ENCODE measurements at regions not wholly inside any gene's neighbourhood (a gene's known extent, or its start where the extent isn't known, plus 50 kb on each side); places are given as distances from the start of the nearest gene placed in this dataset.

DNA sequence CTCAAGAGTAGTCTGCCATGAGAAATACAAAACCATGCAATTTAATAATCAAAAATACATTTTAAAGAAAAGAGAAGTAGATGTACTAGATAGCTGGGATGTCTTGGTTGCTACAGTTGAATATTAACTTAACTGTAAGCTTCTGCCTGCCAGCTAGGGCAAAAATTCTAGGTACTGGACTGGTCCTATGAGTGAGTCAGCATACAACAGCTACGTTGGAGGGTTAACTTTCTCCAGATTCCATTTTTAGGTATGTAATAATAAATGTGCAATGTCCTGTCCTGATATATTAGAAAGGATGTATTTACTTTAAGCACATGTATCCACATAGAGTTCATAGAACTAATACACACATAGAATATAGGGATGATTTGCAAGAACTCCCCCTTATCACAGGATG lies 230.1 kb downstream of the CAAP1 start:
- Mint-ChIP-seq H3K4me1 (ENCODE audit: low read depth) (no peaks in the 10 kb centered on the region), H3K36me3 (ENCODE audit: low read depth) (no peaks in the 10 kb centered on the region), H3K4me3 (ENCODE audit: unreplicated experiment) (no peak overlapping the region), H3K27ac (ENCODE audit: unreplicated experiment) (no peak overlapping the region), H3K27me3 (ENCODE audit: low read depth) (peaks cover 19% of the 10 kb centered on the region), H3K9me3 (ENCODE audit: low read depth) (no peaks in the 10 kb centered on the region)
- TF ChIP-seq, protein P1, sequence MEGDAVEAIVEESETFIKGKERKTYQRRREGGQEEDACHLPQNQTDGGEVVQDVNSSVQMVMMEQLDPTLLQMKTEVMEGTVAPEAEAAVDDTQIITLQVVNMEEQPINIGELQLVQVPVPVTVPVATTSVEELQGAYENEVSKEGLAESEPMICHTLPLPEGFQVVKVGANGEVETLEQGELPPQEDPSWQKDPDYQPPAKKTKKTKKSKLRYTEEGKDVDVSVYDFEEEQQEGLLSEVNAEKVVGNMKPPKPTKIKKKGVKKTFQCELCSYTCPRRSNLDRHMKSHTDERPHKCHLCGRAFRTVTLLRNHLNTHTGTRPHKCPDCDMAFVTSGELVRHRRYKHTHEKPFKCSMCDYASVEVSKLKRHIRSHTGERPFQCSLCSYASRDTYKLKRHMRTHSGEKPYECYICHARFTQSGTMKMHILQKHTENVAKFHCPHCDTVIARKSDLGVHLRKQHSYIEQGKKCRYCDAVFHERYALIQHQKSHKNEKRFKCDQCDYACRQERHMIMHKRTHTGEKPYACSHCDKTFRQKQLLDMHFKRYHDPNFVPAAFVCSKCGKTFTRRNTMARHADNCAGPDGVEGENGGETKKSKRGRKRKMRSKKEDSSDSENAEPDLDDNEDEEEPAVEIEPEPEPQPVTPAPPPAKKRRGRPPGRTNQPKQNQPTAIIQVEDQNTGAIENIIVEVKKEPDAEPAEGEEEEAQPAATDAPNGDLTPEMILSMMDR (IDR thresholded peaks at IDR 0.05) = no peak
- DNase-seq (ENCODE audit: low spot score) = no peak

DNA sequence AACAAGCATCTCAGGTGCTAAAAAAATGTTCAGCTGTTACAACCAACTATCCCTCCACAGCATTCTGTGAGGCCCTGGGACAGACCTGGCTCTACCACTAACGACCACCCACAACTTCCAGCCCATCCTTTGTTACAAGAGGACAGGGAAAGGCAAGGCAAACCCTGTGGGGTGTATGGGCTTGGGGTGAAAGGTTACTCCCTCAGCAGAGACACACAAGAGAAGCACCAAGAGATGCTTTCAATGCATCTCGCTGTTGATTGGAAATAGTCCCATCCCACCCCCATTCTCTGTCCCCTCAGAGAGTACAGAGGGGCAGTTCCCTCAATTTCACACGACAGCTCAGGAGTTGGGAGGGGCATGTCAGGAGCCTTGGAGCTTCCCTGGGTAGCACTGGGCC lies 234.1 kb downstream of the CAAP1 start:
- H3K9me3 Mint-ChIP-seq (ENCODE audit: low read depth) = no peaks in the 10 kb centered on the region
- TF ChIP-seq, protein P1 (IDR thresholded peaks at IDR 0.05) = no peak

DNA sequence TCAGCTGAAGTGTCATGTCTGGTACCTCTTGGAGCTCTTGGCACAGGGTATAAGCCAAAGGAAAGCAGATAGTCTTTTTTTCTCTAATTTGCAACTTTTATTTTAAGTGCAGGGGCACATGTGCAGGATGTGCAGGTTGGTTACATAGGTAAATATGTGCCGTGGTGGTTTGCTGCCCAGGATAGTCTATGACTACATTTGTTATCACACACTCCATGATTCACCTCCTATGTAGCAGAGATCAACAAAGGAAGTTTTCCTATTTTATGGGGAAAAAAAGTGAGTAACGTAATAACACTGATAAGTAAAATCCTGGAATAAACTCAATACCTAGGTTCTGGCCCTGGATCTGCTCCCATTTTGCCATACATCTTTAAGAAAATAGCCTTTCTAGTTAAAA lies 234.6 kb downstream of the CAAP1 start:
- no peak overlapping the region for H3K4me3 Mint-ChIP-seq (ENCODE audit: unreplicated experiment)
- no peak overlapping the region for H3K27ac Mint-ChIP-seq (ENCODE audit: unreplicated experiment)
- no peaks in the 10 kb centered on the region for H3K36me3 Mint-ChIP-seq (ENCODE audit: low read depth)
- no peaks in the 10 kb centered on the region for H3K9me3 Mint-ChIP-seq (ENCODE audit: low read depth)
- TF ChIP-seq, protein P1 (IDR thresholded peaks at IDR 0.05) = no peak
- no peak for DNase-seq (ENCODE audit: low spot score)
- peaks cover 34% of the 10 kb centered on the region for H3K27me3 Mint-ChIP-seq (ENCODE audit: low read depth)
- peaks cover 4% of the 10 kb centered on the region for H3K4me1 Mint-ChIP-seq (ENCODE audit: low read depth)

More for the DNA sequence above, 234.1 kb downstream of the CAAP1 start:
- Mint-ChIP-seq H3K27ac (ENCODE audit: unreplicated experiment) (no peak overlapping the region), H3K4me3 (ENCODE audit: unreplicated experiment) (no peak overlapping the region), H3K4me1 (ENCODE audit: low read depth) (peaks cover 4% of the 10 kb centered on the region), H3K27me3 (ENCODE audit: low read depth) (peaks cover 29% of the 10 kb centered on the region), H3K36me3 (ENCODE audit: low read depth) (no peaks in the 10 kb centered on the region)
- DNase-seq (ENCODE audit: low spot score) = no peak

DNA sequence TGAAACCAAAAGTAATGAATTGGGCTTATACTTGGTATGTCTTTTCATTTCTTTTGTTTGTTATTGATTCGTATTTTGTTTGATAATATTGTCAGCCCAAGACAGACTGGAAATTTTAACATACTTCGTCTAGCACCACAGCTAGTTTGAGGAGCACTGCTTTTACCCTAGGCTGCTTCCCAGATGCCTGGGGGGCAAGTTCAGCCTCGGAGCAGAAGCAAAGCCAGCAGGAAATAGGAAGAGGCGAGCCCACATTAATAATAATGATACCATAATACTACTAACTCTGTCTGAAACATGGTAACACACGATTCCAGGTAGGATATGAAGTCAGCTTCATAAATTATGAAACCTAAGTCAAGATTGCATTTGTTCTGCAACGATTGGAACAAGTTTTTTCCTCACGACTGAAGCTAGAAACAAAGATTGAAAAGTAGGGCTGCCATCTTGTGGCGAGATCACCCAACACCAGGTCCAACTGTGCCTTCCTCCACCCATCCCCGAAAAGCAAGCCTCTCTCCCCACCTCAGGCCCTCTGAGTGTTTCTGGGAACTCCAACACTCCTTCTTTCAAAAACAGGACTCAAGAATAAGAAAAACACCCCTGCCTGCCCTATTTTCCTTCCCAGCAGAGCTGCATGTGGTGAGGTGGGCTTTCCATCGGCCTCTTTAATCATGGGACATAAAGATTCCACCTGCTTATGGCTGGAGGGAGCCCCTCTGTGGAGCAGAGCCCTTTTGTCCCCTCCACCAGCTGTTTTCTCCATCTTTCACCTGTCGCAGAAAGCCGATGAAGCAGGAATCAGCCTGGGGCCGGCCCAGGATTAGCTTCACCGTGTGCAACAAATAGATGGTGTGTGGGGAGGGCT lies 236.4 kb downstream of the CAAP1 start:
- peaks cover 4% of the 10 kb centered on the region for H3K4me1 Mint-ChIP-seq (ENCODE audit: low read depth)
- no peak overlapping the region for H3K4me3 Mint-ChIP-seq (ENCODE audit: unreplicated experiment)
- H3K9me3 Mint-ChIP-seq (ENCODE audit: low read depth) = no peaks in the 10 kb centered on the region
- H3K36me3 Mint-ChIP-seq (ENCODE audit: low read depth) = no peaks in the 10 kb centered on the region
- H3K27me3 Mint-ChIP-seq (ENCODE audit: low read depth) = peaks cover 33% of the 10 kb centered on the region
- no peak overlapping the region for H3K27ac Mint-ChIP-seq (ENCODE audit: unreplicated experiment)
- DNase-seq (ENCODE audit: low spot score) = no peak
- TF ChIP-seq, protein P1 (IDR thresholded peaks at IDR 0.05) = peak; percentile 69

DNA sequence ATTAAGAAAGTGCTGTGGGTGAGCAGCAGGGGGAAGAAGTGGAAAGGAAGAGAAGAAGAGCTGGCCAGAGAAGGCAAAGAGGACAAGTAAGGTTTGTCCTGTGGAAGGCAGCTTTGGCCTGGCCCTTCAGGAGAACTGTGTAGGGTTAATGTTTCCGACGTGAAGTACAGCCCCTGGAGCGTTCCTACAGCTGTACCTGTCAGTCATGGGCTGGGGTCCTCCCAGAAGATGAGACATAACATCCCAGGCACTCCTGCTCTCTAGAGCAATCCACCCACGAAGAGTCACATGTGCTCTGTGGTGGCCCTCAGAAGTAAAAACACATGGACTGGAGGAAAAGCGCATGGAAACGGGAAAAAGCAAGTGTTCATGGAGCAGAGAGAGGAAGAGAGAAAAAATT lies 237.4 kb downstream of the CAAP1 start:
- Mint-ChIP-seq H3K36me3 (ENCODE audit: low read depth) (no peaks in the 10 kb centered on the region), H3K27ac (ENCODE audit: unreplicated experiment) (no peak overlapping the region), H3K4me1 (ENCODE audit: low read depth) (peaks cover 4% of the 10 kb centered on the region), H3K4me3 (ENCODE audit: unreplicated experiment) (no peak overlapping the region), H3K9me3 (ENCODE audit: low read depth) (no peaks in the 10 kb centered on the region), H3K27me3 (ENCODE audit: low read depth) (peaks cover 31% of the 10 kb centered on the region)
- DNase-seq (ENCODE audit: low spot score) = no peak
- TF ChIP-seq, protein P1 (IDR thresholded peaks at IDR 0.05) = no peak
